IPS-NIHi7 (cell line): ENCODE measurements at regions not wholly inside any gene's neighbourhood (a gene's known extent, or its start where the extent isn't known, plus 50 kb on each side); places are given as distances from the start of the nearest gene placed in this dataset.

Experiments used
- DNase-seq: peaks from one replicate; pipeline ENCODE4 v3.0.0; 2012; ENCODE audit warnings: mixed read lengths; ENCODE audit errors: extremely low spot score

- DNase-seq, result no peak
These were observed 446.3 kb downstream of the TCERG1L start for GRCh38 chr10:130864961-130865818.

DNA sequence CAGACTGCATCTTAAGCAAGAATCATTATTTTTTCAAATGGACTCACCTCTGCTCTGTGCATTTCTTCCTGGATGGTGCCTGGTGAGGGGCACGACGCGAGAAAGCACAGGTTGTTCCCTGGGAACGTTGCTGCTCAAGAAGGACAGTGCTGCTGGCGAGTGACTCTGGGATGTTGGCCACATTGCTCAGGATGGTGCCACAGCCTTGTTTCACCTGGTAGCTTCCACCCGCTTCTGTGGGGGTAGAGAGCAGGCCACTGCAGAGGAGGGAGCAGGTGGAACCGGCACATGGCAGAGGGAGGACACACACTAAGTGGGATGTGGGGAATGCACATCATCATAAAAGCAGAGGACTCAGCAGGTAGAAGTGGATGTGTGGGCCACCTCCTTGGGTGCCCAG lies 444.7 kb downstream of the TCERG1L start:
- no peak for DNase-seq

GRCh38 chr10:130867446-130868194 lies 443.9 kb downstream of the TCERG1L start:
- no peak for DNase-seq

GRCh38 chr10:130869179-130869841 lies 442.2 kb downstream of the TCERG1L start:
- no peak for DNase-seq

GRCh38 chr10:130871406-130871805 lies 440.1 kb downstream of the TCERG1L start:
- DNase-seq, result no peak

DNA sequence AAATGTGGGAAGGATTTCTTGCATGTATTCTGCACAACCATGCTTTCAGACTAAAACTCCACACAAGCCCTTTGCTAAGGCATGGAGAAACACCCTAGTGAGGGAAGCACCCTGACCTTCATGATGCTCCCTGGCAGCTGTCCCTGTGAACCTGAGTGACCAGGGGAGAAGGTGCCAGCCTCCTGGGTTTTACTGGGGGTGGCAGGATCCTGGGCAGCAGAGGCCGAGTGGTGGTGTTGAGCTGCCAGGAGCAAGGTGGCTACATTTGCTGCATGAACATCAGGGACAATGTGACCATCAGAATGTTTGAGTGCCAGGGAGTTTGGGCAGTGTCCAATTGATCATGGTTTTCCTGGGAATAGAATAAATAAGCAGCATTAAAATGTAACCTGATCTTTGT lies 437.9 kb downstream of the TCERG1L start:
- DNase-seq, result no peak

GRCh38 chr10:130875116-130875515 lies 436.4 kb downstream of the TCERG1L start:
- DNase-seq, result no peak

- DNase-seq, result no peak
These were observed 435.5 kb downstream of the TCERG1L start for GRCh38 chr10:130875897-130876472.

- DNase-seq, result no peak
These were observed 434.4 kb downstream of the TCERG1L start for GRCh38 chr10:130877126-130877525.

GRCh38 chr10:130878131-130878530 lies 433.4 kb downstream of the TCERG1L start:
- DNase-seq, result no peak

DNA sequence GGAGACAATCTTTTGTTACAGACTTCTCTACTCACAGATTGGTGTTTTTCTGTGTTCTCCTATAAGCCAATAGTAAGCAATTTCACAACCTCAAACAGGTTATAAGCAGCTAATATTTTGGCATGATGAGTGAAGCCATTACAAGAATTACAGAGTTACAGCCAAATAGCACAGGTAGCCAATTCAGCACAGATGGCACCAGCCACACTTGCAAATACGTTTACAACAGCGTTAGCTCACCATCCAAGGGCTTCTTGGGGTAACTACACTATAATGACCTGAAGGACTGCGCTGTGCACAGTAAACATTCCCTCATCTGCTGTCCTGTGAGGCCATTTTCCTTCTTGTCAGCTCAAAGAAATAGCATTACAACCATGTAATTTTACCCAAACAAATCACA lies 428.6 kb downstream of the TCERG1L start:
- no peak for DNase-seq

DNA sequence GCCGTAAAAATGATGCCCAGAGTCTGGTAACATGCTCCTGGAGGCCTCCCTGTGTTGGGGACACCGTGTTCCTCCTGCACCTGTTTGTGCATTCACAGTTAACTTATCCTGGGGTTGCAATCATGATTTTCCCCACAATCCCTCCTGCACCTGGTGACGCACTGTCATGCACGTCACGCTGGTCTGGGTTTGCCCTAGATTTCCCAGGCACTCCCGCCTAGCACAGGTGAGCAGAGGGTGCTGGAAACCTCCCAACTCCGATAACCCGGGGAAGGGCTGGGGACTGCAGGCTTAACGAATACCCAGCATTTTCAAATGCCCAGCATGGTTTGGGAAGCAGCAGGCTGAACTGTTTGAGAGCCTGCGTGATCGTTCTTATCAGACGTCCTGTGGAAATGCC lies 427.1 kb downstream of the TCERG1L start:
- DNase-seq, result no peak

DNA sequence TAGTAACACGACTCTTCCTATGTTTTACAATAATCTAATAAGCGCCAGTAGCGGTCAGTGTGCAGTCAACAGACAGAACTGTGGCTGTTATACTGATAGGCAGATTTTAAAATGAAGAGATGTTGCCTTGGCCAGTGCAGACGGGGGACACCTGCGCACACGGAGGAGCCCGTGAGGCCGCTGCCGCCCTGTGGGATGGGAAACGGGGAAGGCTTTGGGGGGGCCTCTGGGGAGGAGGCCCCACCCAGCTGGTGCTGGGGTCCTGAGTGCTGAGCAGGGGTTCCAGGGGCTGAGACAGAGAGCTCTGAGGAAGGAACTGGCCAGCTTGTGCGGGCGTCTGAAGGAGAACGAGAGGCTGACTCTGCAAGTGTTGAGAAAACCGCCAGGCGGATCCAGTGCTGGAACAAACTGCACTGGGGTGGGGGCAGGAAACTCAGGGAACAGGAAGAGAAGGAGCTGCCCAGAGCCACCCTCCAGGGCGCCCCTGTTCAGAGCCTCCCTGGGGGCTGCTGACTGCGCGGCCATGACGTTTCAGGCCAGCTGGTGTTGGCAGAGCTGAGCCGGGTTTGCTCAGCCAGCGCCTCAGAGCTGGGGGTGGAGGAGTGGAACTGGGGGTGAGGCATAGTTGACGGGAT lies 426.4 kb downstream of the TCERG1L start:
- DNase-seq, result no peak

DNA sequence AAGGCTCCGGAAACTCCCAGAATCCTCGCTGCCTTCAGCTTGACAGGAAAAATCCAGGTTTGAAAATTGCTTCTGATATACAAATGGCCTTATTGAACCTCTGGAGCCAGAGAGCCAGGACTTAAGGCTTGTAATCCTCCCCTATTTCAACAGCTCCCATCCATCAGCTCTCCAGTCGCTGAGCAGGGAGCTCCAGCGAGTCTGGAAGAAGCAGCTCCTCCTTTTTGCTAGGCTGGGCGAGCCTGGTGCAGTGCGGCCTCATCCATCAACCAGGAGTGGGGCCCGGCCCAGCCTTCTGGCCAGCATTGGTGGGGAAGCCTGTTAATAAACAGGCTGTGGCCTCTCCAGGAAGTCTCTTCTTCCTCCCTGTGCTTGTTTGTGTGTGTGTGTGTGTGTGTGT lies 424.4 kb downstream of the TCERG1L start:
- no peak for DNase-seq

DNA sequence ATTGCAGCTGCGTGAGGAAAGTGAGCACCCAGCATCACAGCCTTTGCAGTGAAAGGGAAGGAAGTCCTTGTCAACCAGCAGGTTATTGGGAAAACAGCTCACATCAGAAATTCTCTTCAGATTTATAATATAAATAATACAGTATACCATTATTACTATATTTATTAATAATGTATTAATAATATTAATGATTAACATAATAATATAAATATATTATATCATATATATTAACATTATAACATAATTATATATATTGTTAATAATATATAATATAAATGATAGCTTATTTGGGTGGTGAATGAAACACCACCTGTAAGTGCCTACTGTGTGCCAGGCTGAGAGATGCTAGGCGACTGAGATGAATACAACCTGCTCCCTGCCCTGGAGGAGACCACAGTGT lies 423.0 kb downstream of the TCERG1L start:
- no peak for DNase-seq

DNA sequence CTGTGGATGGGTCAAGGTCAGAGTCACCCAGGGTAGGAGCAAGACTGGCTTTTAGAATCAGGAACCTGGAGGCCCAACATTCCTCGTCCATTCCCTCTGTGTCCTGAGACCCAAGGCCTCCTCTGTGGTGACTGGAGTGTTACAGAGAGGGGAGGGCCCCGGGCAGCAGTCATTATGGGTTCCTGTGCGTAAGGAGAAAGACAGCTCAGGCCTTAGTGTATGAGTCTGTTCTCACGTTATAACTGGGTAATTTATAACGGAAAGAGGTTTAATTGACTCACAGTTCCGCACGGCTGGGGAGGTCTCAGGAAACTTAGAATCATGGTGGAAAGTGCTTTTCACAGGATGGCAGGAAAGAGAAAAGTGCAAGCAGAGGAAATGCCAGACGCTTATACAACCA lies 422.3 kb downstream of the TCERG1L start:
- DNase-seq, result no peak

DNA sequence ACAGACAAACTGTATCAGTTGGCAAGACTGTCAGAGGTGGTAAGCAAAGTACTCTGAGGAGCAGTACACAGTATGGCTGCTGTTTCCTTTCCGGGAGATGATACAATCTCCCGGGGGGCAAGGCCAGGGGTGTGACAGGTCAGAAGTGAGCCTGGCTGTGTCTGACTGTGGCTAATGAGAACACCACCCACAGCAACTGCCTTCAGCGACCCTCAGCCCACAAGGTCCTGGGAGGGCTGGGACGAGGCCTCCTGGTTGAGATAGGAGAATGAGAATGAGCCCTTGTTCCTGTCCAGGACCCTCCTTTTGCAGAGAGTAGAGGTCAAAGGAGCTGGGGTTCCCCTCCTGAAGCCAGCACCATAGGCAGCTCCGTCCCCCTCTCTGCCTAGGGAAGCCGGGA lies 421.7 kb downstream of the TCERG1L start:
- DNase-seq, result no peak

GRCh38 chr10:130891066-130891465 lies 420.5 kb downstream of the TCERG1L start:
- no peak for DNase-seq

- DNase-seq, result no peak
These were observed 417.1 kb downstream of the TCERG1L start for GRCh38 chr10:130894471-130894870.

DNA sequence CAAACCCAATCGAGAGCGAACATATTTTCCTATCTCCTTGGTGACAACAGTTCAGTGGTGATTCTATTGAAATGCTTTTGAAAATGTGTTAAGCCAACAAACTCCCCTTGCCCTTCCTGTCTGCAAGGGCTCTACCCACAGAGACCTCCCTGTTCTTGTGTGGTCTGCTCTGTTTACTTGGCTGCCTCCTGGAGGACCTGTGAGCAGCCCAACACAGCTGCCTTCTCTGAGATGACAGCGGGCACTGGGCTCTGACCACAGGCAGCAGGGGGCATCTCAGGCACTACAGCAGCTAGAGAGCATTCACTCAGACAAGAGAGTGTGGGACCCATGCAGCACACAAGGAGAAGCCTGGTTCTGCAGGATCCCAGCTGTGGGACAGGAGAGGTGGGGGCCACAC lies 416.4 kb downstream of the TCERG1L start:
- DNase-seq, result no peak

- no peak for DNase-seq
These were observed 413.7 kb downstream of the TCERG1L start for GRCh38 chr10:130897815-130898214.

GRCh38 chr10:130898381-130898780 lies 413.1 kb downstream of the TCERG1L start:
- no peak for DNase-seq
